HG02642 (cell line): ENCODE measurements at regions not wholly inside any gene's neighbourhood (a gene's known extent, or its start where the extent isn't known, plus 50 kb on each side); places are given as distances from the start of the nearest gene placed in this dataset.
"Not testable (repeated sequence)": the region's sequence is repeated elsewhere in the genome, so short reads cannot be mapped to it uniquely, and the experiment has no call there.

Experiments used
- ATAC-seq: cut with Tn5 transposase; IDR thresholded peaks from one replicate; pipeline ENCODE4 v1.9.1; 2021; ENCODE audit warnings: mild to moderate bottlenecking; ENCODE audit not compliant: unreplicated experiment, poor library complexity

DNA sequence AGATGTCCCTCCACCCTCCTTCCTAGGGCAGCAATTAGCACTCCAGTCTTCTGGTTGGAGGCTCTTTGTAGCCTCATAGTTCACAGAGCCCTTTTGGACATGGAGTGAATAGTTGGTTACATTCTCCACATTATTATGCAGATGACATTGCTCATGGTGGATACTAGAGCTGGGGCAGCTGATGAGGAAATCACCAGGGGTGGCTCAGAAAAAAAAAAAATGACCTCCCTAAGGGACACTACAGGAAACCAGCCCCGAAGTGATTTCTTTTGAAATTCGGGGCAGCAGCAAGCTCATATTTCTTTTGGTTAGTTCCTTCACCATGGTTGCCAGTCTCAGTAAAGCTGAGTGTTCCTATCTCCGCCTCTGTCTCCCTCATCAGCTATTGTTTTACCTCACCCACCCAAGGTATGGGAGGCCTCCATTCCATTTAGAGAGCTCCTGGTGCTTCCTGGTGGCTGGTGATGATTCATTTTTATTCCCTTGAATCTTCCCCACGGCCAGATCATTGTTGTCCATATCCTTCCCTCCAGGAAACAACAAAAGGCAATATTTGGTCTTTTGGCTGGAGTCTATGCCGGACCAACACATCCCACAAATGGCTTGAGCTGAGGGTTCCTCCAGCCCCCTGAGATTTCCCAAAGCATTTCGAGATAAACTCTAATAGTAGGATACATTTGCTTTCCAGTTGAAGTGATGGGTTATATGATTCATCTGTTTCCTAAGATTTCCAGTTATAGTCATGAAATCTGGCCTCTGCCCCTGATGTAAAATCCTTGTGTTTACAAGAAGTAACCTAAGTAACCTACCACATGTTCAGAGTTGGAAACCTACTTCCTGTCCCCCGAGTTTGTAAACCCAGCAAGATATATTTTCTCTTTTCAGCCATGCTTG, 56.2 kb upstream of the NID2 start:
- no peak for ATAC-seq

DNA sequence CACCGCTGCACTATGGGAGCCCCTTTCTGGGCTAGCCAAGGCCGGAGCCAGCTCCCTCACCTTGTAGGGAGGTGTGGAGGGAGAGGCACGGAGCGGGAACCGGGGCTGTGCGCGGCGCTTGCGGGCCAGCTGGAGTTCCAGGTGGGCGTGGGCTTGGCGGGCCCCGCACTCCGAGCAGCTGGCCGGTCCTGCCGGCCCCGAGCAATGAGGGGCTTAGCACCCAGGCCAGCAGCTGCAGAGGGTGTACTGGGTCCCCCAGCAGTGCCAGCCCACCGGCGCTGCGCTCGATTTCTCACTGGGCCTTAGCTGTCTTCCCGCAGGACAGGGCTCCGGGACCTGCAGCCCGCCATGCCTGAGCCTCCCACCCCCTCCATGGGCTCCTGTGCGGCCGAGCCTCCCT, 53.3 kb upstream of the NID2 start:
- ATAC-seq: not testable (repeated sequence)

DNA sequence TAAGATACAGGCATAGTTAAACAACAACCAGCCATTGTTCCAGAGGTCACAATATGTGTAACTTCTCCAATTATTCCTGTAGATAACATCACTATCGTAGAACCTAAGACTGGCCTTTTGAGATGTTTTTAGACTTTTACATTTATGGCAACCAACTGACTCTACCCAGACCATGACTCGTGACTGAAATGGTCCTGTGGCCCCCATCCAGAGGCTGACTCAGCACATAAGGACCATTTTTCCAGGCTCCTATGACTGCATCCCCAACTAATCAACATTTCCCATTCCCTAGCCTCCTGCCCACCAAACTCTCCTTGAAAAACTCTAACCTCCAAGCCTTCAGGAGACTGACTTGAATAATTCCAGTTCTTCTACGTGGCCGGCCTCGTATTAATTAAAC, 52.6 kb upstream of the NID2 start:
- no peak for ATAC-seq

DNA sequence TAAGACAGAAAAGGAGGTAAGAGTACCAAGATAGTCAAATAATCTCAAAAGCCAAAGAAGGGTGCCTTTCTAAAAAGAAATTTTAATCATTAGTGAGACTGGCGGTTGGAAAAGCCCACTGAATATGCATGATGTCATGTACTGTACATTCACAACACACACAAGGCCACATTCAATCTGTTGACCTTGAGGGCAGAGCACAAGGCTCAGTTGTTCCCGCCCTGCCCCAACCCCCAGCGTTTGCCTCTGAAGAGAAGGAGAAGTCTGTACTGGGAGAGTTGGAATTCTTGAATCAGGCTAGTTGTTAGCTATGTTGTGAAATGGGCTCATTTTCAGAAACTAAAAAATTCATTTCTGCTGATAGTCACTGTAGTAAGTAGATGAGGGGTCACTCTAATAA, 50.2 kb upstream of the NID2 start:
- no peak for ATAC-seq
